Right lobe of liver (tissue), 6 donors: ENCODE measurements at regions not wholly inside any gene's neighbourhood (a gene's known extent, or its start where the extent isn't known, plus 50 kb on each side); places are given as distances from the start of the nearest gene placed in this dataset.

Experiments
- ATAC-seq, 4 donors: fragments of 200-7000 bp; cut with Tn5 transposase; one replicate each; pipeline ENCODE4 v1.9.1; 2020; ENCODE audit warnings: mild to moderate bottlenecking in 4 of 4, moderate library complexity in 4 of 4
- DNase-seq, 3 donors: peaks; one replicate each; pipeline ENCODE4 v3.0.0-alpha.2; 2020
- H3K27ac ChIP-seq, 3 donors: fragments of 200-600 bp; one replicate each; pipeline ENCODE4 v1.8.0; 2022
- H3K27me3 ChIP-seq, 2 donors: fragments of 200-600 bp; one replicate each; pipeline ENCODE4 v1.8.0; 2022
- H3K36me3 ChIP-seq, 4 donors: fragments of 200-600 bp; sonication (generic) in 1 of 4; one replicate each; pipeline versions ENCODE4 v1.5.1 to v1.8.0; 2017 to 2022; ENCODE audit warnings: control low read depth in 1 of 4
- H3K4me1 ChIP-seq, 4 donors: fragments of 200-600 bp; sonication (generic) in 1 of 4; one replicate each; pipeline versions ENCODE4 v1.5.1 to v1.8.0; 2017 to 2022; ENCODE audit warnings: control low read depth in 1 of 4
- H3K4me3 ChIP-seq, 3 donors: fragments of 200-600 bp; one replicate each; pipeline ENCODE4 v1.8.0; 2022
- H3K9me3 ChIP-seq, 4 donors: fragments of 200-600 bp; sonication (generic) in 1 of 4; one replicate each; pipeline versions ENCODE4 v1.5.1 to v1.8.0; 2017 to 2022; ENCODE audit warnings: control low read depth in 1 of 4
- POLR2A ChIP-seq: fragments of 450-650 bp; IDR thresholded peaks from one replicate; pipeline ENCODE4 v1.6.1; 2017; ENCODE audit warnings: antibody characterized with exemption, mild to moderate bottlenecking
- WGBS: methylation state at CpG from one replicate; pipeline ENCODE4 v1.1.6; 2018; ENCODE audit warnings: low coverage, low lambda C conversion rate; ENCODE audit not compliant: insufficient coverage; ENCODE audit errors: missing lambda C conversion rate; 5-methylcytosine and 5-hydroxymethylcytosine counted together
- intact Hi-C, 2 donors: fragments of 100-400 bp; cut with DNase I; formaldehyde crosslinking; loops; one replicate each; pipeline versions ENCODE4 v1.11.2 to v1.14.1; 2022
- TF ChIP-seq, protein P1 (sequence below), 4 donors: fragments of 200-600 bp in 3 of 4; fragments of 450-650 bp in 1 of 4; IDR thresholded peaks; one replicate each; pipeline versions ENCODE4 v1.5.1 to v1.8.0; 2016 to 2022; ENCODE audit warnings: antibody characterized with exemption in 4 of 4, mild to moderate bottlenecking in 2 of 4
- donor health status: DM: no; HTN: yes; CAD: no.
- donor health status: DM: no; HTN: no; CAD: no.
- donor health status: DM: no; HTN: no; CAD: no.
- donor health status: DM: no; HTN: yes; CAD: no.
- donor health status: DM: no; HTN: yes; CAD: no.

DNA sequence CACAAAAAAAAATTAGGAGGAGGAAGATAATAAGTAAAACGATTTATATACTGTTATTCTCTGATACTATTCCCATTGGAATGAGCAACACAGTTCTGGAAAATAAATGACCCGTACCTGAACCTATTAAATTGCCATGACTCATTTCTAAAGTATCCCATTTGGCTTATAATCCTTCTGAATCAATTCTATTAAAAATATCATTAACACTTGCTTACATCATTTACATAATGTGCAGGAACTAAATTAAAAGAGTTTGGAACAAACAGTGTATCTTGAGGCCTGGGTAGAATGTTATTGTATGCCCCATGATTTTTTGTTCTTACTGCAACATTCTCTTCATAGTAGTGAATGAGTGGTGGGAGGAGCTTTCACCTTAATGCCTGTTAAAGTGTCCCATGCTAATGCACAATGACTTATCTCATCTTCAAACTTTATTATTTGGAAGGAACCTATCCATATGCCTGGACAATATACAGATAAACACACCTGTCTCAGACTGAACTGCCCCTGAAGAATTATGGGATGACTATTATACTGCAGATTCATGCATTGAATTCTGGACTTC lies 549.9 kb upstream of the ACVR2A start:
- no peaks in the 10 kb centered on the region for H3K27me3 ChIP-seq
- H3K4me3 ChIP-seq, result no peak overlapping the region
- WGBS, result 45% methylated on average over 2 of the region's 2 CpGs
- H3K27ac ChIP-seq, result no peak overlapping the region
- TF ChIP-seq, protein P1, sequence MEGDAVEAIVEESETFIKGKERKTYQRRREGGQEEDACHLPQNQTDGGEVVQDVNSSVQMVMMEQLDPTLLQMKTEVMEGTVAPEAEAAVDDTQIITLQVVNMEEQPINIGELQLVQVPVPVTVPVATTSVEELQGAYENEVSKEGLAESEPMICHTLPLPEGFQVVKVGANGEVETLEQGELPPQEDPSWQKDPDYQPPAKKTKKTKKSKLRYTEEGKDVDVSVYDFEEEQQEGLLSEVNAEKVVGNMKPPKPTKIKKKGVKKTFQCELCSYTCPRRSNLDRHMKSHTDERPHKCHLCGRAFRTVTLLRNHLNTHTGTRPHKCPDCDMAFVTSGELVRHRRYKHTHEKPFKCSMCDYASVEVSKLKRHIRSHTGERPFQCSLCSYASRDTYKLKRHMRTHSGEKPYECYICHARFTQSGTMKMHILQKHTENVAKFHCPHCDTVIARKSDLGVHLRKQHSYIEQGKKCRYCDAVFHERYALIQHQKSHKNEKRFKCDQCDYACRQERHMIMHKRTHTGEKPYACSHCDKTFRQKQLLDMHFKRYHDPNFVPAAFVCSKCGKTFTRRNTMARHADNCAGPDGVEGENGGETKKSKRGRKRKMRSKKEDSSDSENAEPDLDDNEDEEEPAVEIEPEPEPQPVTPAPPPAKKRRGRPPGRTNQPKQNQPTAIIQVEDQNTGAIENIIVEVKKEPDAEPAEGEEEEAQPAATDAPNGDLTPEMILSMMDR (IDR thresholded peaks at IDR 0.05), result no peak
- TF ChIP-seq POLR2A, result no peak
- H3K4me1 ChIP-seq, result no peaks in the 10 kb centered on the region
- H3K36me3 ChIP-seq, result no peaks in the 10 kb centered on the region
- H3K9me3 ChIP-seq, result no peaks in the 10 kb centered on the region
- no peak for ATAC-seq
- no peak for DNase-seq
- intact Hi-C loops, result no loop called here

DNA sequence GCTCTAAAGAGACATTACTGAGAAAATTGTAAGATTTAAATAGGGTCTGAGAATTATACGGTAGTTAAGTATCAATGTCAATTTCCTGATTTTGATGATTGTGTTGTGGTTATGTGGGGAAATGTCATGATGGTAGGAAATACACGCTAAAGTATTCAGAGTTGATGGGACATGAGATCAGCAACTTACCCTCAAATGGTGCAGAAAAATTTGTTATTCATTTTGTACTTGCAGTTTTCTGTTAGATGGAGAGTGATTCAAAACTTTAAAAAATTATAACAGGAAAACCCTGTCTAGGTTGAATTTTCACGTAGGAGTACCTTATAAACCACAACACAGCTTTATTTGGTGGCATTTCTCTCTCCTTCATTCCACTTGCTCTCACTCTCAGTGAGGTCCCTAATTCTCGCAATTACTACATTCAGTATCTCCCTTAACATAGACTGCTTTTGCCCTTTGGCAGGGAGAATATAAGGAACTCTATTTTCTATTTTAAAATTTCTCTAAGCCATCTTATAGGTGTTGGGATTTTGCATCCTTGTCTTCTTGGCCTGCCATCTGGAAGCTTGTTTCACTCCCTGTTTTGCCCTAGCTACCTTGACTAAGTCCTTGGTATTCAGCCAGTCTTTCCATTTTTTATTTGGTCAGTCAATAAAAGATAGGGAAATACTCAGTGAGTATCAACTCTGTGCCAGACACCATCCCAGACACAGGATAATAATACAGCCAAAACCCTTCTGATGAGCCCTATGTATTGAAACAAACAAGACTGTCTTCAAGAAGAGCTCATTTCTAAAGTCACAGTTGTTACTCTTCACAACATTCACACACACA lies 550.6 kb upstream of the ACVR2A start:
- H3K27me3 ChIP-seq, result no peaks in the 10 kb centered on the region
- TF ChIP-seq POLR2A, result no peak
- TF ChIP-seq, protein P1 (IDR thresholded peaks at IDR 0.05), result no peak
- H3K36me3 ChIP-seq, result no peaks in the 10 kb centered on the region
- DNase-seq, result no peak
- H3K9me3 ChIP-seq, result no peaks in the 10 kb centered on the region
- intact Hi-C loops, result no loop called here
- WGBS, result 51% methylated on average over 4 of the region's 4 CpGs
- no peak for ATAC-seq
- H3K4me3 ChIP-seq, result no peak overlapping the region
- H3K4me1 ChIP-seq, result no peaks in the 10 kb centered on the region
- no peak overlapping the region for H3K27ac ChIP-seq

DNA sequence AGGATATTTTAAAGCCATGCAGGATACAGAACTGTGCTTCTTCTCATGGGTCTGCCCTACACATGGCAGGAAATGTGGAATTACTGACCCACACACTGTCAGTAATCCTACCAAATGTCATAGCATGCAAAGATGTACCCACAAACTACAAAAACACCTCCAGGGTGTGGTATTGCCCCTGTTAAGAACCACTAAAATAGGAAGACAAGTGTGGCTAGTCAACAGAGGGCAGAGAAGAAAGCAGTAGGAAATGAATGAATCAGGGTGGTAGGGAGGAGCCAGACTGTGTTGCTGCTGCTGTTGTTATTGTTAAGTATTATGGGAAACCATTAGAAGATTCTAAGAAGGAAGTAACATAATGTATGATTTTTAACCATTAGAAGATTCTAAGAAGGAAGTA lies 556.7 kb upstream of the ACVR2A start:
- TF ChIP-seq POLR2A, result no peak
- TF ChIP-seq, protein P1 (IDR thresholded peaks at IDR 0.05), result no peak
- Histone ChIP-seq H3K36me3 (no peaks in the 10 kb centered on the region), H3K4me3 (no peak overlapping the region), H3K27ac (no peak overlapping the region), H3K27me3 (no peaks in the 10 kb centered on the region), H3K9me3 (no peaks in the 10 kb centered on the region), H3K4me1 (no peaks in the 10 kb centered on the region)
- no peak for ATAC-seq
- intact Hi-C loops, result no loop called here
- no peak for DNase-seq

DNA sequence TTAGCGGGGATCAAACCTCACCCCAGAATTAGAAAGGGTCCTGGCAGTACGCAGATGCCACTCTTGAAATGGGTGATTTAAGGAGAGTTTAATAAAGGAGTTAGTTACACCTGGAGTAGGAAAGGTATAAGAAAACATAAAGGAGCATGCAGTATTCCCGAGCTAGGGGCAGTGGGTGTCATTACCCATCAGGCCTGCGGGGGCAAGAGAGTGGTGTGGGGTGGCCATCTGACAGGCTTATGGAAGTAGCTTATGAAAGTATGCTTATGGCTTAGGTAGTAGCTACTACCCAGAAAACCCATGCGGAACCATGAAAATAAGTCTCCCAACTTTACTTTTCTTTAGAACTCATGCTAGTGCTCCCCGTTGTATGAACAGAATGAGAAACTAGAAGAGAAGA lies 568.9 kb upstream of the ACVR2A start:
- no peak for ATAC-seq
- no peaks in the 10 kb centered on the region for H3K27me3 ChIP-seq
- no peak for DNase-seq
- no peak overlapping the region for H3K27ac ChIP-seq
- H3K36me3 ChIP-seq, result no peaks in the 10 kb centered on the region
- intact Hi-C loops, result no loop called here
- H3K4me3 ChIP-seq, result no peak overlapping the region
- H3K4me1 ChIP-seq, result no peaks in the 10 kb centered on the region
- TF ChIP-seq POLR2A, result no peak
- TF ChIP-seq, protein P1 (IDR thresholded peaks at IDR 0.05), result peak in 1 of 4 donors; percentile 5
- no peaks in the 10 kb centered on the region for H3K9me3 ChIP-seq
- 78% methylated on average over 6 of the region's 6 CpGs for WGBS
